Right lobe of liver (tissue), 6 donors: ENCODE measurements at regions not wholly inside any gene's neighbourhood (a gene's known extent, or its start where the extent isn't known, plus 50 kb on each side); places are given as distances from the start of the nearest gene placed in this dataset.
"Not testable (repeated sequence)": the region's sequence is repeated elsewhere in the genome, so short reads cannot be mapped to it uniquely, and the experiment has no call there.

Experiments
- ATAC-seq, 4 donors: fragments of 200-7000 bp; cut with Tn5 transposase; one replicate each; pipeline ENCODE4 v1.9.1; 2020; ENCODE audit warnings: mild to moderate bottlenecking in 4 of 4, moderate library complexity in 4 of 4
- DNase-seq, 3 donors: peaks; one replicate each; pipeline ENCODE4 v3.0.0-alpha.2; 2020
- H3K27ac ChIP-seq, 3 donors: fragments of 200-600 bp; one replicate each; pipeline ENCODE4 v1.8.0; 2022
- H3K27me3 ChIP-seq, 2 donors: fragments of 200-600 bp; one replicate each; pipeline ENCODE4 v1.8.0; 2022
- H3K36me3 ChIP-seq, 4 donors: fragments of 200-600 bp; sonication (generic) in 1 of 4; one replicate each; pipeline versions ENCODE4 v1.5.1 to v1.8.0; 2017 to 2022; ENCODE audit warnings: control low read depth in 1 of 4
- H3K4me1 ChIP-seq, 4 donors: fragments of 200-600 bp; sonication (generic) in 1 of 4; one replicate each; pipeline versions ENCODE4 v1.5.1 to v1.8.0; 2017 to 2022; ENCODE audit warnings: control low read depth in 1 of 4
- H3K4me3 ChIP-seq, 3 donors: fragments of 200-600 bp; one replicate each; pipeline ENCODE4 v1.8.0; 2022
- H3K9me3 ChIP-seq, 4 donors: fragments of 200-600 bp; sonication (generic) in 1 of 4; one replicate each; pipeline versions ENCODE4 v1.5.1 to v1.8.0; 2017 to 2022; ENCODE audit warnings: control low read depth in 1 of 4
- POLR2A ChIP-seq: fragments of 450-650 bp; IDR thresholded peaks from one replicate; pipeline ENCODE4 v1.6.1; 2017; ENCODE audit warnings: antibody characterized with exemption, mild to moderate bottlenecking
- WGBS: methylation state at CpG from one replicate; pipeline ENCODE4 v1.1.6; 2018; ENCODE audit warnings: low coverage, low lambda C conversion rate; ENCODE audit not compliant: insufficient coverage; ENCODE audit errors: missing lambda C conversion rate; 5-methylcytosine and 5-hydroxymethylcytosine counted together
- intact Hi-C, 2 donors: fragments of 100-400 bp; cut with DNase I; formaldehyde crosslinking; loops; one replicate each; pipeline versions ENCODE4 v1.11.2 to v1.14.1; 2022
- TF ChIP-seq, protein P1 (sequence below), 4 donors: fragments of 200-600 bp in 3 of 4; fragments of 450-650 bp in 1 of 4; IDR thresholded peaks; one replicate each; pipeline versions ENCODE4 v1.5.1 to v1.8.0; 2016 to 2022; ENCODE audit warnings: antibody characterized with exemption in 4 of 4, mild to moderate bottlenecking in 2 of 4
- donor health status: DM: no; HTN: yes; CAD: no.
- donor health status: DM: no; HTN: no; CAD: no.
- donor health status: DM: no; HTN: no; CAD: no.
- donor health status: DM: no; HTN: yes; CAD: no.
- donor health status: DM: no; HTN: yes; CAD: no.

DNA sequence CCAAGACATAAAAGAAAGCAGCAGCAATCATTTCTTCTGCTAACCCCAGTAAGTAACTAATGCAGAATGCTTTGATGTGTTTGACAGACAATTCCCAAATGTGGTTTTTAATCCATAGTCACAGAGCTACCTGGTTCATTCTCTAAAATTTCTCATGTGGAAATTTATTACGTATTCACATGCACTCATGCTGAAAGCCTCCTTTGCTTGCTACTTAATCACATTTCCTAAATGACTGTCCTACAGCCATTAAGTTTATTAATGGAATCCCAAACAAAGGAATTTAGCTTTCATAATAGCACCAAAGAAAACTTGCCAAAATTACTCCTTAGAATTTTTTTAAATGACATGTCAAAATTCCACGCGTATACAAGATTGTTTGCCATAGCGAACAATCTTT is 68.6 kb upstream of the MCHR2 start:
- WGBS, result 78% methylated on average over 4 of the region's 4 CpGs
- H3K36me3 ChIP-seq, result no peaks in the 10 kb centered on the region
- no peak overlapping the region for H3K4me3 ChIP-seq
- no peaks in the 10 kb centered on the region for H3K4me1 ChIP-seq
- H3K9me3 ChIP-seq, result no peaks in the 10 kb centered on the region
- DNase-seq (no peak), ATAC-seq (no peak)
- no peak for TF ChIP-seq POLR2A
- H3K27me3 ChIP-seq, result no peaks in the 10 kb centered on the region
- intact Hi-C loops, result no loop called here
- H3K27ac ChIP-seq, result no peak overlapping the region

DNA sequence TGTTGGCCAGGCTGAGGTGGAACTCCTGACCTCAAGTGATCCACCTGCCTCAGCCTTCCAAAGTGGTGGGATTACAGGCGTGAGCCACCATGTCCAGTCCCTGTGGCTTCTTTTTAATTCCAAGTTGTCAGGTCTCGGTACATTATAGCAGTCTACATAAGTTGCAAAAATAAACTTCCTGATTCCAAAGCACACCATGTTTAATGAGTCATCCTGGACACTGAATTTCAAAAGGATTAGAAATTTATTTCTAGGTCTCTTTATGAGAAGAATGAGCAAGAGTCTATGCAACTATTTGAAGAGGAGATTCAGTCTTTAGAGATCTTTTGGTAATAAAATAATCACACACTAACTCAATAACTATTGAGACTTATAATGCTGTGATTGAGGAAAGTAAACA is 63.9 kb upstream of the MCHR2 start:
- H3K4me3 ChIP-seq, result no peak overlapping the region
- no peaks in the 10 kb centered on the region for H3K36me3 ChIP-seq
- H3K27ac ChIP-seq, result no peak overlapping the region
- intact Hi-C loops, result no loop called here
- no peak for TF ChIP-seq POLR2A
- TF ChIP-seq, protein P1, sequence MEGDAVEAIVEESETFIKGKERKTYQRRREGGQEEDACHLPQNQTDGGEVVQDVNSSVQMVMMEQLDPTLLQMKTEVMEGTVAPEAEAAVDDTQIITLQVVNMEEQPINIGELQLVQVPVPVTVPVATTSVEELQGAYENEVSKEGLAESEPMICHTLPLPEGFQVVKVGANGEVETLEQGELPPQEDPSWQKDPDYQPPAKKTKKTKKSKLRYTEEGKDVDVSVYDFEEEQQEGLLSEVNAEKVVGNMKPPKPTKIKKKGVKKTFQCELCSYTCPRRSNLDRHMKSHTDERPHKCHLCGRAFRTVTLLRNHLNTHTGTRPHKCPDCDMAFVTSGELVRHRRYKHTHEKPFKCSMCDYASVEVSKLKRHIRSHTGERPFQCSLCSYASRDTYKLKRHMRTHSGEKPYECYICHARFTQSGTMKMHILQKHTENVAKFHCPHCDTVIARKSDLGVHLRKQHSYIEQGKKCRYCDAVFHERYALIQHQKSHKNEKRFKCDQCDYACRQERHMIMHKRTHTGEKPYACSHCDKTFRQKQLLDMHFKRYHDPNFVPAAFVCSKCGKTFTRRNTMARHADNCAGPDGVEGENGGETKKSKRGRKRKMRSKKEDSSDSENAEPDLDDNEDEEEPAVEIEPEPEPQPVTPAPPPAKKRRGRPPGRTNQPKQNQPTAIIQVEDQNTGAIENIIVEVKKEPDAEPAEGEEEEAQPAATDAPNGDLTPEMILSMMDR (IDR thresholded peaks at IDR 0.05), result no peak
- ATAC-seq, result no peak
- H3K27me3 ChIP-seq, result no peaks in the 10 kb centered on the region
- no peaks in the 10 kb centered on the region for H3K9me3 ChIP-seq
- WGBS, result 47% methylated on average over 2 of the region's 2 CpGs
- no peaks in the 10 kb centered on the region for H3K4me1 ChIP-seq
- DNase-seq, result no peak

DNA sequence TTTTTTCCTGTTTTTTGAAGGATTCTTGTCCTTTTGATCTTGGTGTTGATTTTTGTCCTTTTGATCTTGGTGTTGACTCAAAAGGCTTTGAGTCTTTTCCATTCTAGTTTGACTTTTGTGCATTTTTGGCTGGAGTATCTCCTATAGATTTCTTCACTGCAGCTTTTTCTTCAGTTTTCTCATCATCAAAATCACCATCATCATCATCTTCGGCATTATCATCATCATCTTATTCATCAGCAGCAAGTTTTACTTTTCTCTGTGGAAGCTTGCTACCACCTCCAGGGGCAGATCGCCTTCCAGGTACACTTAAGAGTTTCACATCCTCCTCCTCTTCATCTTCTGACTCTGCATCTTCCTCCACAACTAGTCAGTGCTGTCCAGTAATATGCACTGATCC is 56.5 kb upstream of the MCHR2 start:
- no peak for ATAC-seq
- WGBS, result 39% methylated on average over 2 of the region's 2 CpGs
- TF ChIP-seq POLR2A, result no peak
- TF ChIP-seq, protein P1 (IDR thresholded peaks at IDR 0.05), result no peak

GRCh38 chr6:100043961-100044360 is 49.9 kb upstream of the MCHR2 start:
- DNase-seq, H3K9me3 ChIP-seq, H3K27me3 ChIP-seq, H3K4me1 ChIP-seq, H3K36me3 ChIP-seq, ATAC-seq, H3K27ac ChIP-seq, H3K4me3 ChIP-seq, intact Hi-C loops: not testable (repeated sequence)

More for the DNA sequence above, 56.5 kb upstream of the MCHR2 start:
- H3K27ac ChIP-seq, result no peak overlapping the region
- DNase-seq, result no peak
- H3K4me1 ChIP-seq, result no peaks in the 10 kb centered on the region
- H3K27me3 ChIP-seq, result no peaks in the 10 kb centered on the region
- intact Hi-C loops, result no loop called here
- no peaks in the 10 kb centered on the region for H3K9me3 ChIP-seq
- no peak overlapping the region for H3K4me3 ChIP-seq
- no peaks in the 10 kb centered on the region for H3K36me3 ChIP-seq
